Femur (tissue), 1 donor: ENCODE measurements at regions not wholly inside any gene's neighbourhood (a gene's known extent, or its start where the extent isn't known, plus 50 kb on each side); places are given as distances from the start of the nearest gene placed in this dataset.
"Not testable (repeated sequence)": the region's sequence is repeated elsewhere in the genome, so short reads cannot be mapped to it uniquely, and the experiment has no call there.

Experiments used
- DNase-seq: peaks from one replicate; pipeline ENCODE4 v3.0.0-alpha.2; 2017

GRCh38 chr5:38607396-38607795 is 51.0 kb upstream of the LIFR start:
- no peak for DNase-seq

GRCh38 chr5:38607930-38608564 is 51.6 kb upstream of the LIFR start:
- no peak for DNase-seq

- no peak for DNase-seq
Measured at GRCh38 chr5:38608874-38609273, 52.4 kb upstream of the LIFR start.

DNA sequence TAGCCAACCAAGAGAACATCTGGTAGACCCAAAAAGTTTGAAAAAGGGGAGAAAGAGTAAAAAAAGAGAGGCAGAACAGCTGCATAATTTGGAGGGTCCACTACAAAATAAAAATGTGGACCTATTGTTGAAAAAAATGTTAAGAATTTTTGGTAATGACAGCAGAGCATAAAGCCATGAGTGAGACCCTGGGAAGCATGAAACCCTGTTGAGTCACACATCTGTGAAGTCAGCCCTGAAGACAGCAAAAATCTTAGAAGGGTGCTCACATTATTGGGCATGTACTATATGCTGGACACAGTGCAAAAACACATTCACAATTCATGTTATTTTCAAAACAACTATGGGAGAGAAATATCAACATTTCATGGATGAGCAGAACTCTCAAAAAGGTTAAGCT is 56.4 kb upstream of the LIFR start:
- DNase-seq: no peak

DNA sequence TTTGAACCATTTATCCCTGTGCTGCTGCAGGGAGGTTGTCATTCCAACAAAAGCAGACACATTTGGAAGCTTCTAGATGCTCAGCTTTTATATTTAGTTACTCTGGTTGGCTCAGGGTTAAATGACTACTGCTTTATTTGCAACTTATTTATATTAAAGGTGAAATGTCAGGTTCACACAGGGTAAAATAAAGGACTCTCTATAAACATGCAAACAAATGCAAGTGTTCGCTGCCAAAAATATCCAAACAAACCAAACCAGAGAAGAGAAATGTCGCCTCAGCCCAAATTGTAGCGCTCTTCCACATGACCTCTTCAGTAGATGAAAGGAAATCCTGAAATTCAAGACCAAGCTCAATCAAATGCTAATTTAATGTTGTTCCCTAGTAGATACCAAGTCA is 57.0 kb upstream of the LIFR start:
- no peak for DNase-seq

DNA sequence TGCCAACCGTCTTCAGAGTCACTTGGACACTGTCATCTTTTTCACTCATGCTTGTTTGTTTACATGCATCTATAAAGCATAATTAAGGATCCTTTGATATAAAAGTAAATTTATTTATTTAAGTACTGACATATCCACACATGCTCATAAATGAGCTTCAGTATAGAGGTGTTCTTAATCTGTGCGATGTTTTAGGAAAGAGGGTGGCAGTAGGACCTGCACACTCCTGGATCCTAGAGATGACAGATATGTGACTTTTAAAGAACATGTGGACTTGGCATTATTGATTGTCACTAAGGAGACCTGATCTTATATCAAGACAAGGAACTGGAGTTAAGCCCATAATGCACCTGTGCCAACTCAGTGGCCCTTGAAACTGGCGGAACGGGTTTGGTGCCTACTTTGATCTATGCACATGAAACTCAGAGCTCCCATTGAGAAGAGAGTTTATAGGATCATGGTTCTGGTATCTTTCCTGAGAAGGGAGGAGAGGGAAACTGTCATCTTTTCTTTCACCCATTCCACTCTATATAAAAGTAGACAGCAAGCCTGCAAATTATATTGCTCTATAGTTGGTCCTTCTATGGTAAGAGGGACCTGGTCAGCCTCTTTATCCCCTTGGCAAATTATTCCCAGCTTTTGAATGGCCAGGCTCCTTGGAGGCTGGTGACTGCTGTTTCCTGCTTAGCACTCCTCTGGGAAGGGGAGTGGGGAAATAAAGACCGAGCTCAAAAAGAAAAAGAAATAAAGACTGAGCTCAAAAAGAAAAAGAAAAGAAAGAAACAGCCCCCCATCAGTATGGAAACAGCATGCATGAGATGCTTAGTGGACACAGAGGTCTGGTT is 57.8 kb upstream of the LIFR start:
- no peak for DNase-seq

- DNase-seq: no peak
Measured at GRCh38 chr5:38615042-38615441, 58.6 kb upstream of the LIFR start.

DNA sequence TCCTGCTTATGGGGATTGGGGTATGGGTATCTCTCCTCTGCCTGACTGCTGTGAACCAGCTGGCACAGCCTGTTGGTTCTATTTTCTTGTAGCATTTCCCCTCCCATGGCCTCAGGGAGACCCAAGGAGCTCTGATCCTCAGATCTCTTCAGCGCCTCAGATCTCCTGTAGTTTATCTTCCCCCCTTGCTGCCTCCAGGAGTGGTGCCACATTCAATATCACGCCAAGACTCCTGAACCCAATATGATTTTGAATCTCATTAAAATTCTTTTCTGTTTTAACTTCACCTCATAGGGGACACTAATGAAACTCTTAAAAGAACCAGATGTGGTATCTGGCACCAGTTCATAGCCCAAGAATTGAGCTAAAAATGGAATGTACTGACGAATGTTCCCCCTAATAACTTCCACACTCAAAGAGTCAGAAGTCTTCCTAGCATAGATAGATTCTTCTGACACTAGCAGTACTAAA is 59.6 kb upstream of the LIFR start:
- no peak for DNase-seq

- no peak for DNase-seq
Measured at GRCh38 chr5:38618154-38618553, 61.7 kb upstream of the LIFR start.

DNA sequence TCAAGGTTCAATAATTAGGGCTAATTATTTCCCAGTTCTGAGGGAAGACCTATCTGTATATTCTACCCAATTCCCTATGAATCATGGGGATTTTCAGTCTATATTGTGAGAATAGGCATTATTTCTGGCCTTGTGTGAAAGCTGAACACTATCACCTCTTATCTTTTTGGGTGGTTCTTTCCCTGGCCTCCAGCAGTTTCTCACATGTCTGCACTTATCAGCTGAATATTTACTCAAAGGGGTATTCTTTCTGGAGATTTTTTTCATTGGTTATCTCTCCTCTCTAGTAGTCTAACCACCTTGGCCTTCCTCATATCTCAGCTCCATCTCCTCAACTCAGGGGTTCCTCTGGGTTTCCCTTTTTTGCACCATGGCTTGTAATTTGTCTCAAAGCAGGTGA is 64.9 kb upstream of the LIFR start:
- no peak for DNase-seq

DNA sequence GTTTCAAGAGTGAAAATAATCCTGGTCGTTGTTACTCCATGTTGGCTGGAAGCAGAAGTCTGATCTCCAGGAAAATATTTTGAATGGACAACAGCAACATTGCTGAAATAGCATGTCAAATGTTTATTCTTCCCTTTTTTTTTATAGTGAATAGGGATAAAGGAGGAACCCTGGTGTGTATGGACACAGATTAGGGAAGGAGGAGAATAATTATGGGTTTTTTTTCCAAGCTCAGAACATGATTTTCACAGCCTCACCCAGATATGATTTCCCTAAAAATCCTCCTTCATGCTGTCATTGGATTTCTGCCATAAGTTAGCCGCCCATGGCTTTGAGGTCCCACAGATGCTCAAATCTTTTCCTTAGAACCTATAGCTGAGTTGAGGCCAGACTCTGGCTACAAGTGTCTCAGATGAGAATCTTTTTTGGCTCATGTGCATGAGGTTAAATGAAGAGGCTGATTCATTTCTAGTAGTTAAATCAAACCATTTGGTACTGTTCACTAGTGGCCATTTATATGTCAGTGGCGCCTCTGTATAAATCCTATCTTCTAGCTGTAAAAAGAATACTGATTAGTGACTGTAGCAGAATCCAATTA is 65.5 kb upstream of the LIFR start:
- DNase-seq: no peak

- no peak for DNase-seq
Measured at GRCh38 chr5:38622723-38623129, 66.3 kb upstream of the LIFR start.

DNA sequence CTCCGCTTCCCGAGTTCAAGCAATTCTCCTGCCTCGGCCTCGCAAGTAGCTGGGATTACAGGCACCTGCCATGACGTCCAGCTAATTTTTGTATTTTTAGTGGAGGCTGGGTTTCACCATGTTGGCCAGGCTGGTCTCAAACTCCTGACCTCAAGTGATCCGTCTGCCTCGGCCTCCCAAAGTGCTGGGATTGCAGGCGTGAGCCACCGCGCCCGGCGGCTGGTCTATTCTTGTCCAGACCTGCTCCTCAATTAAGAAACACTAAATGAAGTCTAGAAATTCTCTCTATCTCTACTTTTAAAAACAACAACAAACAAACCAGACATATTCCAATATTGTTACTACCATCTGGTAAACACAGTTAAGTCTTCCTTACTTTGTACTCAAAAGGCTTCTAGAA is 68.1 kb upstream of the LIFR start:
- DNase-seq: not testable (repeated sequence)

DNA sequence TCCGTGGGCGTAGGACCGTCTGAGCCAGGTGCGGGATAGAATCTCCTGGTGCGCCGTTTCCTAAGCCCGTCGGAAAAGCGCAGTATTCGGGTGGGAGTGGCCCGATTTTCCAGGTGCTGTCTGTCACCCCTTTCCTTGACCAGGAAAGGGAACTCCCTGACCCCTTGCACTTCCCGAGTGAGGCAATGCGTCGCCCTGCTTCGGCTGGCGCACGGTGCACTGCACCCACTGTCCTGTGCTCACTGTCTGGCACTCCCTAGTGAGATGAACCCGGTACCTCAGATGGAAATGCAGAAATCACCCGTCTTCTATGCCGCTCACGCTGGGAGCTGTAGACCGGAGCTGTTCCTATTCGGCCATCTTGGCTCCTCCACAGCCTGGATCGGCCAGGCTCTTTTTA is 74.9 kb upstream of the LIFR start:
- DNase-seq: not testable (repeated sequence)

DNA sequence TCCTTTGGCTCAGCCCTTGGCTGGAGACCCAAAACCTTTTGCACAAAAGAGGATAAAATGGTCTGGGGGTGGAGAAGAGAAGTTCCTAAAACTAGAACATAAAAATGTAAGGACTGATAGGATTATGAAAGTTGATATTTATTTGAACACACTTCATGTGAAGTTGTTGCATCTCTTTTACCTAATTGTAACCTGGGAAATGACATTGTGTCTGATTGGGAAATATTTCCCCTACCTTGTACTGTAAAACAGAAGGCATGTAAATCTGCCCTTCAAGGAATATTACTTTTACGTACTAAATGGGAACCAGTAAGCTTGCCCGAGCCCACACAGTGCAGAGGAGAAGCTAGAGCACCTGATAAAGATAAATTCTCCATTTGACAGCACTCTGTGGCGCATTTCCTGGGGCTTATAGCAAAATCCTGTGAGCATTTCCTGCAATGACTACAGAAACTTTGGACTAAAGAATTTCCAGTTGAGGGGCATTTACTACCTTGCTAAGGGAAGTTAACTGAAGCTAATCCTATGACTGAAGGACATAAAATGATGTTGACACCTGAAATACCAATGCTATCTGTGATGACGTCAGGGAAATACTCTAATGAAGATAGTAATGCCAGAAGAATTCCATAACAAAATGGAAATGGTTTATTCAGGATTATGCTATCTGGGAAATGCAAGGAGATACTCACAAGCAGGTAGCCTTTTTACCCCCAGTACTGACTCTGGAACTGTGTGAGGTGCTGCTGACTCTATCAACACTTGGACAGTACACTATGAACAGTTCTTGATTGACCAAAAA is 78.3 kb upstream of the LIFR start:
- no peak for DNase-seq

GRCh38 chr5:38636626-38637025 is 80.2 kb upstream of the LIFR start:
- no peak for DNase-seq

DNA sequence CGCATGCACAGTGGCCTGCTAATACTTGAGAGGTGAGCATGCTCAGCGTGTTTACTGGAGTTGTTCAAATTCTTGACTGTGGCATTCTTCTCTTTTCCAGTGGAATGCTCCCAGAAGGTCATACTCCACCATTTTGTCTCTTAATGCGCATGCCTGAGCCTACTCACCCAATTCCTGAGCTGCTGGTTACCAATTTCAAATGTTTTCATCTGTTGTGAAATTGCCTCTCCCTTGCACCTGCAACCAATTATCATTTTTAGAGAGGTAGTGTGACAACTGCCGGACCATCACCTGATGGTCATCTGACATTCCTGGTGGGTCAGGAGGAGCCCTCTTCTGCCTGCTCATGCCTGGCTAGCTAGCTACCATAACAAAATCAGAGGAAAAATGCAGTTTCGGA is 82.2 kb upstream of the LIFR start:
- DNase-seq: no peak

DNA sequence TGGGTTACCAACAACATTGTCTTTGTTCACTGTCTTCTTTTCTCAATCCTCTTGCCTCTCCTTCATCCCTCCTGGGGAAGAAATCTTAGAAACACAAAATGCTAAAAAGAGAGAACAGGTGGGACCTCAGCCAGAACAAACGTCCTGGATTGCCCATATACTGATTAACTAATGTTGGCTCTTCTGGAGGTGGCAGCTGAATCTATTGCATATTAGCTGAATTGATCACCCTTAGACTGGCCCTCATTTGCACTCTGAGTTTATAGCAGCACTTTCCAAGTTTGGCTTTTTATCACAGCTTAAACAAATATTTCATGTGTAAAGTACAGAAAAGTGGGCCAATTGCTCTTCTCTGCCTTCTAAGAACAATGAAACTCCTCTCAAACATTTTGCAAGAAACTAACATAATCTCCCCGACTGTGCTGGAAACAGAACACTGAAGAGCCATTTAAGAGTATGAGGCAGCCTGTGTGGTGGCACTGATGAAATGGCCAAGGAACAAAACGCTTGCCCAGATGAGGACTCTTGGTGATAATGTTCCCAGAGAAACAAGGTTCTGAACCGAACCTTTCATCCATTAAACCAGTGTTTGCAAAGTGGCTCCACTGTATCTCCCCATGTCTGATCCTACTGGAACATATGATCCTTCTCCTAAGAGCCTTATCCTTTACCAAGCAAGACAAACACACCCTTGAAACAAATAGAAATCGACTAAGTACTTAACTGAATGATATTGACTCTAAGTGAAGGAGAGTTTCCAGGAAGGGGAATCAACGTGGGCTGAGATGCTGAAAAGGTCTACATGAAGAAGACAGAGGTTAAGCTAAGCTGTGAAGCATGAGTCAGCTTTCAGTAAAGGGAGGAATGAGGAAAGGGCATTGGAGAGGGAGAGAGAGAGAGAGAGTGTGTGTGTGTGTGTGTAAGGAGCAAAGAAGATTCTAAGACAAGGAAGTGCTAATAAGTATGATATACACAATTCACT is 83.2 kb upstream of the LIFR start:
- no peak for DNase-seq

DNA sequence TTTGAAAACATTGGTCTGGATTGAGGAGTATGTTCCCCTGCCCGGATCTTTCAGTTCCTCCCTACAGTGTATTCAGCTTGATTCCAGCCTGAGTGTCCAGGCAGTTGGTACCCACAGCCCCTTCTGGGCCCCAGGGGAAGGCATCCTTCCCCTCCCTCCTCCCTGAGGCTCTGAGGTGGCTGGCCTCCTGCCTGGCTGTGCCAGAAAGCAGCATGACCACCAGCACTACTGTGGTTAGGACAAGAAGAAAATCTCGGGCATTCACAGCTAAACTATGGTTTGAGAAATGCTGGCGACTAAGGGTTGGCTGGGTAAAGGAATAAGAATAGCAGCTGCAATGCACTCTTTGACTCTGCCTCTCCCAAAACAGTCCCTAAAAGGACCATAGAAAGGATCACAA is 84.6 kb upstream of the LIFR start:
- DNase-seq: peak; percentile 76

- DNase-seq: no peak
Measured at GRCh38 chr5:38642189-38642911, 85.9 kb upstream of the LIFR start.

DNA sequence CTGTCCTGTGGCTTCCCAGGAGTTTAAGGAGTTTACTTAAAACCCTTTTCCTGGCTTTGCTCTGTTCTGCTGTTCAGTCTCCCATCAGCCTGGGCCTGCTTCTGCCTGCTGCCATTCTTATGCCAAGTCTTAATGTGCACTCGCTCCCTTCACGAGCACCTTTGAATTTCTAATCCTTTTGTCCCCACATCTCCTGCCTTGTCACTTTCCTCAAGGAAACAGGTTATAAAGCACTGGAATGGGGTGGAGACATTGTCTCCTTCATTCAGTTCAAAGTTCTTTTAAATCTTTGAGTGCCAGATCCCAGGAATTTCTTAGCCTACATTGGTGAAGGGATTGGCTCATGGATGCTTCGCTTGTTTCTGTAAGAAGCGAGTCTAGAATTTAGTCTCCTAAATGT is 87.2 kb upstream of the LIFR start:
- no peak for DNase-seq
